Muscle of back (tissue), 3 donors: ENCODE measurements at regions not wholly inside any gene's neighbourhood (a gene's known extent, or its start where the extent isn't known, plus 50 kb on each side); places are given as distances from the start of the nearest gene placed in this dataset.
"Not testable (repeated sequence)": the region's sequence is repeated elsewhere in the genome, so short reads cannot be mapped to it uniquely, and the experiment has no call there.

Experiments used
- DNase-seq, 3 donors: peaks; one replicate each; pipeline versions ENCODE4 v3.0.0 to v3.0.0-alpha.2; 2013

DNA sequence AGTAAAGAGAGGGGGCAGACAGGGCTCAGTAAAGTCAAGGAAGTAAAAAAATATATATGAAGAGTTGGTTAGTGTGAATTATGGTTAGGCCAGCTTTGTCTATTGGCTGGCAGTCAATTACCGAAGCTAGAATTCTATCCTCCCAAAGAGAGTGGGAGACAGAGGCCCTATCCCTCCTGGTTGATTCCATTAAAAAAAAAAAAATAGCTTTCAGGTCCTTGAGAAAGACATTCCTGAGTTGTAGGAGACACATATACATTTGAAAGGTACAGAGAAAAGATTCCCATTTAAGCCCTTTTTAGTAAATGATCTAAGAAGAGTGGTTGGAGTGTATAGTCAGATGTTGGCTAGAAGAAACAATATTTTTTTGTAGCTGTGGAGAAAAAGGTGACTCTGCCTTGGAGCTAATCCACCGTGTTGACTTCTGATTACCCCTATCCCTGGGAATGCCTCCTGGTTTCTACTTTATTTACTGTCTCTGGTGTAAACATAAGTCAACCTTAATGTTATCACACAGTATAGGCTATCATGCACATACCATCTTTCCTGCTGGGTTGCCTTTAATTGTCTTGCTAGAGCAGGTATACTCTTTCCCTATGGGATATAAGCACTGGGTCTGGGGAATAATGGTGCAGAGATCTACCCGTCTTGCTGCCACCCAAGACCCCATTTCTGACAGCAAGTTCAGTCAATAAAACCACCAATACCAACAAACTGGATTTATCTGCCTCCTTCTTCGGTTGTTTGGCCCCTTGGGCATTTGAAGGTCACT lies 859.9 kb upstream of the ATXN7L3B start:
- no peak for DNase-seq

DNA sequence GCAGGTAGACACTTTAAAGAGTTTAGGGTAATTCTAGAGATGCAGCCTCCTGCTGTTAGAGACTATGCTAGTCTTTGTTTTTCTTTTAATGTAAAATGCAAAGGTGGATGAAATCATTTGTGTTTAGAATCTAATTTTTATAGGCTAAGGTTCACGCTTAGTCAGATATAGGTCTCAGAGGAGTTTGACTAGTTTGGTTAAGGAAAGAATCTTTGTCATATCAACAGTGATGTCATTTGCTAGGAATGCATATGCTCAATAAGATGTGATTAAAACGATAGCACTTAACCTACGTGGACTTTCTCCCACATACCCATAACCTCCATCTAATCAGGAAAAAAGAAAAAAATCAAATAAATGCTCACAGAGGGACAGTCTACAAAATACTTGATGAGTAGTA lies 859.3 kb upstream of the ATXN7L3B start:
- DNase-seq = no peak

DNA sequence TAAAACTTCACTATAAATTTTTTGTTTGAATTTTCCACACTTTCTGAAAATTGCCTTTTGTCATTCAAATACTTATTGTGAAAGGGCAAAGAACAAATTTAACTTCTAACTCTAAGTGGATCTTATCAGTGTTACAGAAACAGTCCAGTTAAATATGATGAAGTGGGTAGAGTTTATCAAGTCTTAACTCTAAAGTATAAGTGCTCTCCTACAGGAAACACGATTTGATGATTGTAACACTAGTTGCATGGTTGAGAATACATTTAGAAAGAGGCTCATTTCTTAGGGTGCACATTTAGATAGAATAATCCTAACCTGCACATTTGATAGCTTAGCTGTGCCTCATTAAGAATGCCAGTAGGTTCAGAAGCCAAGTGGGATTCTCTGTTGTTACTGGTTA lies 838.3 kb upstream of the ATXN7L3B start:
- DNase-seq = no peak

DNA sequence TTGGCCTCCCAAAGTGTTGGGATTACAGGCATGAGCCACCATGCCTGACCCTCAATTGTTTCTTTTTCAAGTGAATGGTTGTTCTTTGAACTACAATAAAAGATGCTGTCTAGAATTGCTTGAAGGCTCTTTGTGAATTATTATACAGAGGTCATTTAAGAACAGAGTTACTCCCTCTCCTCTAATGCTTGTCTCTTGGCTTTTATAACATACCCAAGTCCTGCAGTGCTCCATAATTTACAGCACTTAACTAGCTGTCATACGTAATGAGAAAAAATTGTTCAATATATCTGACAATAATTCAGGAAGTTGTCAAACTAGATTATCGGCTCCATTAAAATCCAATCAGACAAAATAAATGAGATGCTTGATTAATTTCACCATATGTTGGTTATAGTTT lies 823.0 kb upstream of the ATXN7L3B start:
- DNase-seq = no peak

DNA sequence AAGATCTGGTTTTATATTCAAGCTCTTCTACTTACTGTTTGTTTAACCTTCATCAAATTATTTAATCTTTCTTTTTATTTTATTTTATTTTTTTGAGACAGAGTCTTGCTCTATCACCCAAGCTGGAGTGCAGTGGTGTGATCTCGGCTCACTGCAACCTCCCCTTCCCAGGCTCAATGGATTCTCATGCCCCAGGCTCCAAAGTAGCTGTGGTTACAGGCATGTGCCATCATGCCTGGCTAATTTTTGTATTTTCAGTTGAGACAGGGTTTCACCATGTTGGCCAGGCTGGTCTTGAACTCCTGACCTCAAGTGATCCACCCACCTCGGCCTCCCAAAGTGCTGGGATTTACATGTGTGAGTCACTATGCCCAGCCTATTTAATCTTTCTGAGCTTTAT lies 821.5 kb upstream of the ATXN7L3B start:
- DNase-seq = not testable (repeated sequence)

DNA sequence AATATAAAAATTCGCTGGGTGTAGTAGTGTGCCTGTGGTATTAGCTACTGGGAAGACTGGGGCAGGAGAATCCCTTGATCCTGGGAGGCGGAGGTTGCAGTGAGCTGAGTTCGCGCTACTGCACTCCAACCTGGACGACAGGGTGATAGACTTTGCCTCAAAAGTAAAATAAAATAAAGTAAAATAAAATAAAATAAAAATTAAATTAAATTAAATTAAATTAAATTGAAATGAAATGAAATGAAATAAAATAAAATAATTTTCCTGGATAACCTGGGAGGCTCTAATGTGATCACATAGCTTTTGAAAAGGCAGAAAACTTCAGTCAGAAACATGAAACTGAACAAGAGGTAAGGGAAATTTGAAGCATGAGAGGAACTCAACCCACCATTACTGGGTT lies 818.4 kb upstream of the ATXN7L3B start:
- no peak for DNase-seq

DNA sequence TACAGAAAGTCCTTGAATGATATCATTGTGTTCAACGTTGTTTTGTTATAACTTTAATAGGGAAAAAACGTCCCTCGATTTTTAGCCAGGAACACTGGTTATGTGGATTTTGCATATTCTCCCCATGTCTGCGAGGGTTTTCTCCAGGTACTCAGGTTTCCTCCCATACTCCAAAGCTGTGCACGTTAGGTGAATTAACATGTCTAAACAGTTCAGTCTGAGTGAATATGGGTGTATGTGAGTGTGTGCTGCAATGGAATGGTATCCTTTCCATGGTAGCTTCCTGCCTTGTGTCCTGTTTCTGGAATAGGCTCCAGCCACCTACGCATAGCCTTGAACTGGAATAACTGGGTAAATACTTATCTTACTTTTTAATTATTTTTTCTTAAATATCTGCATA lies 810.8 kb upstream of the ATXN7L3B start:
- no peak for DNase-seq

DNA sequence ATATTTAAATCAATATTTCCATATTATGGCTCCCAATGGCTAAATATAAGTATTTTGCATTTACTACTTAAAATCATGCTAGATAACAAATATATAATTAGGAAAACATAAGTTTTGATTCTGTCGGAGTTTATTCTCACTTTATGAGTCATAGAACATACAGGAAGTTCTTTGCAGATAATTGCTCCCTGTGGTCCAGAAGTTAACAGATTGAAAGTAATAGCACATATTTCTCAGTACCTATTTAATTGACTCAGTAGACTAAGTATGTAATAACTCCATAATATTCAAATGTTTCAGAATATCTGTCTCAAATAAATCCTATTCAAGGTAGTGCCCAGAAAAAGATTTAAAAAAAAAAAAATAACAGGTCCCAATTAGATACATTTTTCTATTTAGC lies 806.0 kb upstream of the ATXN7L3B start:
- DNase-seq = no peak

DNA sequence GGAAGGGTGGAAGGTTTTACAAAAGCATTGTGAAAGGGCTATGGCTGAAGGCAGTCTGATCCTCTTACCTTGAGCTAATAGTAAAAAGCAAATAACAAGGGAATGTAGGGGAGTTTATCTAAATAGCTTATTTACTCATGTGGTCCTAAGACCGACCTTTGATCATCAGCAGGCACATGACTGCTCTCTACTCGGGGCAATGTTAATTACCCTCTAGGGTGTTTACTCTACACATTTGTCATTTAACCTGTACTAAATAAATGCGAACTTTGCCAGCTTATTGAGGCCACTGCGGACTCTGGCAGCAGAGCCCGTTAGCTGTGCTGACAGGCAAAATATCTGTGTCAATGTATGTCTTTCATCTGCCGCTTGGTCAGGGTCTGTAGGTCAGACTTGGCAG lies 768.3 kb upstream of the ATXN7L3B start:
- DNase-seq = no peak

DNA sequence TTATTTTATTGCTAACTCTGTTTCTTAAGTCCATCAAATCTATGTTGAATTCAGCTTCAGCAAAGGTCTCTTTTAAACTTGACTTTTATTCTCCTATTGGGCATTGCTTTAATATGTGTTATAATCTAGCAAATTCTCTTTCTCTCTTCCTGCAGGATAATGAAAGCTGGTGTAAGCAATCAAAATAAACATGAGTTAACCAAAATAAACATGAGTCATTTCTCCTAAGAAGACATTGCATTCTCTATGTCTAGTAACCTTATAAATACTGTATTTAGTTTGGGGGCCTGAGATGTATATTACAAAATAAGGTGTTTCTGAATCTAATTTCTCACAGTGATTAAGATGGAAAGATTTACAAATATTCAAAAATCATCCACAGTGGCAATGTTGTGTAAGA lies 739.1 kb upstream of the ATXN7L3B start:
- DNase-seq = no peak

DNA sequence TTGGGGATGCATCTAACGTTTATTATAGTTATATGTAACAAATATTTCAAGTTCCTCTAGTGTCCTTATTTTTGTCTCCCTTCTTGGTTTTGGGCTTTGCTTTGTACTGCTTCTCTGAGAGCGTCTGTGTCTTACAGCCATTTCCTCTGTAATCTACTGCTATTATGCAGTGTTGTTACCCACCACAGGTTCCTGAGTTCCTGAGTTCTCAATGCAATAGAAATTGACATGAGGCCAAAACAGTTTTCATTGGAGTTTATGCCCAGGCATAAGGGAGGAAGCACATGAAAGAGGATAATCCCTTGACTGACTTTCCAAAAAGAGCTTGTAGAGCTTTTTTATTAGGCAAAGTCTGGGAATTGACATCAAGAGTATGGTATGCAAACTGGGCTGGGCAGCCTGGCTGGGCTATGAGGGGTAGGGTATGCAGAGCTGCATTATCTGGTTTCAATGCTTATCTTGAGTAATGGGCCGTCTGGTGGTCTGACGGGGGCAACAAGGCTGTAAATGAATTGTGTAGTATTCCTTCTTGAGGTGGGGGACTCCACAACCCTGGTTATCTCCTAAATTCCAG lies 722.5 kb upstream of the ATXN7L3B start:
- DNase-seq = no peak

DNA sequence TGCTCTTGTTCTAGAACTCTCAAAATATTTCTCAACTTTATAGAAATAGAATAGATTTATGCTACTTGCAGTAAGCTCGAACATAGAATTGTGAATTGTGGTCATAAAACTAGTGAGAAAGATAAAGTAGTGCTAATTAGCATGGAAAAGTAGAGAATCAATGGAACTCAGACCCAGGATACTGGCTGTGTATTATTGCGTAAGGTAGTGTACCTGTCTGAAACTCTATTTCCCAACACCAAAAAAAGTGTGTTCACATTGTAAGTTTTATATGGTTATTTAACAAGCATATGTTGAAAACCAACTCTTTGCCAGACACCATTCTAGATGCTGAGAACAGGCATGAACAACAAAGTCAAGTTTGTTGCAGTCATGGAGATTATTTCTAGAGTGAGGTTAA lies 720.5 kb upstream of the ATXN7L3B start:
- no peak for DNase-seq

DNA sequence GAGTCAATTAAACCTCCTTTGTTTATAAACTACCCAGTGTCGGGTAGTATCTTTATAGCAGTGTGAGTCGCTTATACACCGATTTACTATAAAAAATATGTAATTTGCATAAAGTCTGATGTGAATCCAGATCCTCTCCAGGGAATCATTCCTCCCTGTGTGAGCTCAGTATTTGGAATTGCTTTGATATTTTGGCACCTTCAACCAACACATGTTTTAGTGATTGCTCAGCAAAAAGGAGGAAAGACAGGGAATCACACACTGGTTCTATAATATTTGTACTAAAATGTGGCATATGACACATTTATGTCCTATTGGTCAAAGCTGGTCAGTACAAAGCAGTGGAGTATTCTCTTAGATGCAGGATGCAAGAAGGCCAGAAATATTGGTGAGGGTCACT lies 703.9 kb upstream of the ATXN7L3B start:
- no peak for DNase-seq

DNA sequence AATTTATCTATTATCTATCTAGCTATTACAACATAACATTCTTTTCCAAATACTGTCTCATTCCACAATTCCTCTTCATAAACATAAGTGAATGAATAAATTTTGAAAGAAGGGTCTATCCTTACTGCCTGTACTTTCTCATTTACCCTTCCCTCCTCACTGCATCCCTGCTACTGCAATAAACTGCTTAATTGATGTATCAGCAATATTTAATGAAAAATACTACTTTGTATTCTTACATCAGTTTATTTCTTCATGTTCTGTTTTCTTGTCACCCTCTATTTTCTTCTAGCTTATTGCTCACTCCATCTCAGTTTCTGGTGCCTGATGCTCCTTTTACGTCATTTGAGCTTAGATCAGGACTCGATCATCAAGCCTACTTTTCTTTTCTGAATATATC lies 695.7 kb upstream of the ATXN7L3B start:
- no peak for DNase-seq

DNA sequence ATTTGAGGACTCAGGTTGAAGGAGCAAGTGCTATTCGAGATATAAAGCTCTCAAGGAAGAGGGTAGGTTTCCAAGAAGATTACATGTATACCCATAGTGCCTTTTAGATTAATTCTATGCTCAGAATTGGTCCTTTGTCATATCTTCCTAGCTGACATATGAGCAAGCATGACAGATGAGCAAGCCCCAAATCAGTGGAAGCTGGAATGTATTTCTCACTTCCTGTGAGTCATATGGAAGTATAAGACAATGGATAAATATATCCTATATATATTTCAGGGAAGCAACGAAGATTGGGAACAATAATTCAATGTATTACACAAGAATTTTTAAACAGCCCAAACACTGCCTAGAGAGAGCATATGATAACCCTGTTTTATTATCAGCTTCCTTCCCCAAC lies 674.1 kb upstream of the ATXN7L3B start:
- DNase-seq = peak in 1 of 3 donors; percentile 18

DNA sequence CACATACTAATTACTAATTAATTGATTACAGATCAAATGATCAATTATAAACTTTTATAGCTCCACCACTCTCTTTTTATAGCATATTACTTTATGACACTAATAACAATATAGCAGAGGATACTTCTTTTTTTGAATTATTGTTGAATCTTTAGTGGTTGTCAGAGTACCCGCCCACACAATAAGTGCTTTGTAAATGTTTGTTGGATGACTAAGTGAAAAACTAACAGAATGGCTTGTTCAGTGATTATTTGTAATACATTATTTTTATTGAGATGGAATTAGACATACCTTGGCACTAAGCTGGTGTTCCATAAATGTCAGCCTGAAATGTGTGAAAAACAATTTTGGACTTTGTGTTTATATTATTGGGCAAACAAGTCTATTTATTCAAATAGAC lies 670.5 kb upstream of the ATXN7L3B start:
- no peak for DNase-seq

DNA sequence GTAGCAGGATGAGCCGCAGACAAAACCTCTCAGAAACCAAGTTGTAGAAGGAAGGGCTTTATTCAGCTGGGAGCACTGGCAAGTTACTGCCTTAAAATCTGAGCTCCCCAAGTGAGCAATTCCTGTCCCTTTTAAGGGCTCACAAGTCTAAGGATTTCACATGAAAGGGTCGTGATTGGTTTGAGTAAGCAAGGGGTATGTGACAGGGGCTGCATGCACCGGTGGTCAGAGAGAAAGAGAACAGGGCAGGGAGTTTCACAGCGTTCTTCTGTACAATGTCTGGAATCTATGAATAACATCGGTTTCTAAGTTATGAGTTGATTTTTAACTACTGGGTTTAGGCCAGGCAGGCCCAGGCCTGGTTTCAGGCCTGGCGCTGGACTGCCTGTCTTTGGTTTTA lies 660.3 kb upstream of the ATXN7L3B start:
- DNase-seq = not testable (repeated sequence)

DNA sequence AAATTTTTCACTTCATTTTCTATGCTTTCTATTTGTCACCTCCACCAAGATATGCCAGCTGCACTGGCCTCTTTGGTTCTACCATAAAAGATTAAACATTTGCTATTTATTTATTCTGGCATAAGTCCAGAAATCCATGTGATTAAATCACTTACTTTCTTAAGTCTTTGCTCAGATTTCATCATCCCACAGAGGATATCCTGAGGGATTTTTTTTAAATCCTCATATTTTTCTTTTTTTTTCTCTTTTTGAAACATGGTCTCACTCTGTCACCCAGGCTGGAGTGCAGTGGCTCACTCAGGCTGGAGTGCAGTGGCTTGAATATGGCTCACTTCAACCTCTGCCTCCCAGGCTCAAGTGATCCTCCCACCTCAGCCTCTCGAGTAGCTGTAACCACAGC lies 645.4 kb upstream of the ATXN7L3B start:
- DNase-seq = no peak

DNA sequence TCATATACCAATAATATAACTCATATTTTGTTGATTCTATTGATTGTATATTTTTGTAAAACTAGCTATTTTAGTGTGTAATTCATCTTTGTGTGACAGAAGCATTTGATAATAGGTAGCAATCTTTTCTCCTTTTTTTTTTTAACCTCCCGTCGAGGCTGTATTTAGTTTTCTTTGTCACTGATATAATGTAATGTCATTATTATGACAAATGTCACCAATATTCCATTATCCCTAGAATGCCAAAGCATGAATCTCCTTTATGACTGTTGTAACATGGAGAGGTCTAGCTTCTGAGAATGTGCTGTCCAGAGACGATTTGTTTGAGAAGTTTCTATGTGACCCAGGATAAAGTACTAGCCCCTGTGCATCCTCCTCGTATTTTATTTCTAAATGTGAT lies 639.0 kb upstream of the ATXN7L3B start:
- no peak for DNase-seq

DNA sequence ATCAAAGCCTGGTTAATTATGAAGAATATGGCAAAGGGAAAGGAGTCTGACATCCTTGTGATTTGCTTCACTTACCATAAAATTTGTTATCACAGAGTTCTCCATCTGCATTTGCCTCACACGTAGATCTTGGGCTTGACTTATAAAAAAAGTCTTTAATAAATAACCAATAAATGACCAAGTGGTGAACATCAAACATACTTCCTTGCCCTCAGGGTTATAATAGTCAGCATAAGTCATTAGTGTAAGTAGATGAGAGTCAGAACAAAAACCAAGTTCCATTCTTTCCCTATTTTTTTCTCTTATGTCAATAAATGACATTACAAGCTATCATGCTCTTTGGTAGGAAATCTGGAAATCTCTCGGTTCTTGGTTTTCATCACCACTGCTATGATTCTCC lies 635.4 kb upstream of the ATXN7L3B start:
- DNase-seq = no peak

DNA sequence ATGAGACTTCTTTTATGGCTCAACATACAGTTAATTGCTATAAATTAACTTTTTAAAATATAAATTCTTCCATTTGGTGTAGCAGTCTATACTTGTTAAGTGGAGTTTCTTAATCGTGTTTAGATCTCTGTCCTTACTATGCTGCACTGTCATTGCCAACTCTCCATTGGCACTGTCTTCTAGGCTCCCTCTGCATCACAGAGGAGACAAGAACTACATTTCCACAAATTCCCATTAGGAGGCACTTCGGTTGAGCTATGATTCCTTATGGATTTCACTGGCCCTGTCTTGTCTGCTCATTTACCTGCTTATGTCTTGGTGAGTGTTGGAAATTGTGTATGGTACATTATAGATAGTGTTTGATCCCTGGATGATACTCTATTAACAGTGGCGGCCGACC lies 630.9 kb upstream of the ATXN7L3B start:
- DNase-seq = no peak

DNA sequence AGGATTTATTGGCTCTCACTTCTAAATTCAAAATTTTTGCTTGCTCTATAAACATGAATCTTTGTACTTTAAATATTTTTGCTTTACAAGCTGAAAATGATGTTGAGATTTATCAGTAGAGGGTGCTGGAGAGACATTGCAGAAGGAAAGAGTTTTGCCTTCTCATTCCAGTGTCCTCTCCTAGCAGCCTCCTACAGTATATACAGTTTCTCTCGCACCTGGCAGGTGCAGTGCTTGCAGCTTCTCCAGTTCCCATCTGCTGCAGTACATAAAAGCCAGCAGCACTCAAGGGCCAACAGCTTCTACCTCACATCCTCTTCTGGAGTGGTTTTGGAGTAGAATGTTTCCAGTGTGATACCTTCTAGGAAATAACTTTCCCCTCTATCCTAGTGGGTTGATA lies 601.8 kb upstream of the ATXN7L3B start:
- DNase-seq = peak in 1 of 3 donors; percentile 16

DNA sequence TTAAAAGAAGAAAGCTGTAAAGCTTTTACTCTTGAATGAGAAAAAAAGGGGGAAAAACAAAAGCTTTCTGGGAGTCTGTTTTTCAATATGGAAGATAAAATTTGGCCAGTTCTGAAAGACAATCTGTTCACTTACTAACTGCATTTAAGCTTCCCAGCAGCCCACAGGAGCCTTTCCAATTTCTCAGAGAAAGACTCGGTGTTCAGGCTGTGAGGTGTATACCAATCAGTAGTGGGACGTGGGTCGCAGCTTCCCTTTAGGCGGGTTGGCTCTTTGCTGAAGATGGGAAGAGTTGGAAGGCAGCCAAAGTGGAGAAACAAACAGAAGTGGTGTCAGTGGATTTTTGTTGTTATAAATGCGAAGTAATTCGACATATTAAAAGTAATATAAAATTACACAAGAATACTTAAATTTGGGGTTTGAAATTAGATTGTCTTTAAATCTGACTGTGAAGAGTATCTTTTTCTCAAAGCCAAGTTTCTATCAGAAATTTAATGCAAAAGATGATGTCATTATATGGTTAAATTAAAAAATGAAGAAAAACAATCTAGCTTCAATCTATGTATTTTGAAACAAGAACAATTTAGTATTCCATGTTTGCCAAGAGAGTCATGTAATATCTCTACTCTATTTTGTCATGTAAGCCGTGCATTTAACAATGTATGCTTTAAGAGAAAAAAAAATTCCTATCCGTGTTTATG lies 590.2 kb upstream of the ATXN7L3B start:
- DNase-seq = no peak
